ENCODE measurements at regions not wholly inside any gene's neighbourhood (a gene's known extent, or its start where the extent isn't known, plus 50 kb on each side); places are given as distances from the start of the nearest gene placed in this dataset.
A peak's percentile ranks its signal among the peaks of the same experiment; 100 is the strongest.

DNA sequence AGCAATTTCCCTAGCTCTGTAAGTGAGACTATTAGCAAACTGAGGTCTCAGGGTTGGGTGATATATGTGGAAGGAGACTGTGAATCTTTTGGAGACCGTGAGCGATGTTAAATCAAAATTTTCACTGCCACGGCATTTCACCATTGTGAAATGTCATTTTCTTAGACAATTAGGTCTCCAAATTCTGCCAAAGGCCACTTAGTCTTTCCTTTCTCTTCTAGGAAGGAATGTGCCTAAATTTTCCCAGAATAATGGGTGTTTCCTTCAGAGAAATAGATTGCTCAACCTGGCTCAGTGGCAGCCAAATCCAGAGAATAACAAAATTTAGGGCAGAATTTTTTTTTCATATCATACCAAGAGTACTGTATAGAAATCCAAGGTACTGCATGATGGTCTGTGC lies 64.5 kb upstream of the SCEL start:
- DNase-seq (ENCODE audit: low spot score) (no peak), ATAC-seq (no peak)
- H3K4me1 ChIP-seq (ENCODE audit: insufficient read depth) = no peaks in the 10 kb centered on the region
- Mint-ChIP-seq H3K27ac (no peak overlapping the region), H3K4me3 (no peak overlapping the region), H3K36me3 (ENCODE audit: low read depth) (peaks cover 5% of the 10 kb centered on the region; the same call in 2 of the 3 replicates), H3K9me3 (peaks cover 5% of the 10 kb centered on the region; the same call in 2 of the 3 replicates), H3K4me1 (no peaks in the 10 kb centered on the region), H3K27me3 (ENCODE audit: insufficient read depth, low read depth, poor library complexity) (peaks cover 2% of the 10 kb centered on the region)
- no peaks in the 10 kb centered on the region for H3K9me2 ChIP-seq (ENCODE audit: insufficient read depth)
- no peak for TF ChIP-seq POLR2AphosphoS5 (IDR thresholded peaks at IDR 0.05; ENCODE audit: low read depth)
- TF ChIP-seq NANOG (IDR thresholded peaks at IDR 0.05; ENCODE audit: borderline replicate concordance) = no peak
- TF ChIP-seq STAT1 (IDR thresholded peaks at IDR 0.05; ENCODE audit: unreplicated experiment) = no peak
- TF ChIP-seq, protein P1, sequence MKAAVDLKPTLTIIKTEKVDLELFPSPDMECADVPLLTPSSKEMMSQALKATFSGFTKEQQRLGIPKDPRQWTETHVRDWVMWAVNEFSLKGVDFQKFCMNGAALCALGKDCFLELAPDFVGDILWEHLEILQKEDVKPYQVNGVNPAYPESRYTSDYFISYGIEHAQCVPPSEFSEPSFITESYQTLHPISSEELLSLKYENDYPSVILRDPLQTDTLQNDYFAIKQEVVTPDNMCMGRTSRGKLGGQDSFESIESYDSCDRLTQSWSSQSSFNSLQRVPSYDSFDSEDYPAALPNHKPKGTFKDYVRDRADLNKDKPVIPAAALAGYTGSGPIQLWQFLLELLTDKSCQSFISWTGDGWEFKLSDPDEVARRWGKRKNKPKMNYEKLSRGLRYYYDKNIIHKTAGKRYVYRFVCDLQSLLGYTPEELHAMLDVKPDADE (IDR thresholded peaks at IDR 0.05) = no peak
- no peak for TF ChIP-seq JUNB (IDR thresholded peaks at IDR 0.05; ENCODE audit: unreplicated experiment)
- TF ChIP-seq ZNF331 (CRISPR knock-in tag; IDR thresholded peaks at IDR 0.05; ENCODE audit: low read depth) = no peak
- TF ChIP-seq, protein P2, sequence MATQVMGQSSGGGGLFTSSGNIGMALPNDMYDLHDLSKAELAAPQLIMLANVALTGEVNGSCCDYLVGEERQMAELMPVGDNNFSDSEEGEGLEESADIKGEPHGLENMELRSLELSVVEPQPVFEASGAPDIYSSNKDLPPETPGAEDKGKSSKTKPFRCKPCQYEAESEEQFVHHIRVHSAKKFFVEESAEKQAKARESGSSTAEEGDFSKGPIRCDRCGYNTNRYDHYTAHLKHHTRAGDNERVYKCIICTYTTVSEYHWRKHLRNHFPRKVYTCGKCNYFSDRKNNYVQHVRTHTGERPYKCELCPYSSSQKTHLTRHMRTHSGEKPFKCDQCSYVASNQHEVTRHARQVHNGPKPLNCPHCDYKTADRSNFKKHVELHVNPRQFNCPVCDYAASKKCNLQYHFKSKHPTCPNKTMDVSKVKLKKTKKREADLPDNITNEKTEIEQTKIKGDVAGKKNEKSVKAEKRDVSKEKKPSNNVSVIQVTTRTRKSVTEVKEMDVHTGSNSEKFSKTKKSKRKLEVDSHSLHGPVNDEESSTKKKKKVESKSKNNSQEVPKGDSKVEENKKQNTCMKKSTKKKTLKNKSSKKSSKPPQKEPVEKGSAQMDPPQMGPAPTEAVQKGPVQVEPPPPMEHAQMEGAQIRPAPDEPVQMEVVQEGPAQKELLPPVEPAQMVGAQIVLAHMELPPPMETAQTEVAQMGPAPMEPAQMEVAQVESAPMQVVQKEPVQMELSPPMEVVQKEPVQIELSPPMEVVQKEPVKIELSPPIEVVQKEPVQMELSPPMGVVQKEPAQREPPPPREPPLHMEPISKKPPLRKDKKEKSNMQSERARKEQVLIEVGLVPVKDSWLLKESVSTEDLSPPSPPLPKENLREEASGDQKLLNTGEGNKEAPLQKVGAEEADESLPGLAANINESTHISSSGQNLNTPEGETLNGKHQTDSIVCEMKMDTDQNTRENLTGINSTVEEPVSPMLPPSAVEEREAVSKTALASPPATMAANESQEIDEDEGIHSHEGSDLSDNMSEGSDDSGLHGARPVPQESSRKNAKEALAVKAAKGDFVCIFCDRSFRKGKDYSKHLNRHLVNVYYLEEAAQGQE (IDR thresholded peaks at IDR 0.05; ENCODE audit: unreplicated experiment) = no peak
- TF ChIP-seq ZNF114 (CRISPR knock-in tag; IDR thresholded peaks at IDR 0.05) = no peak
- TF ChIP-seq, protein P3, sequence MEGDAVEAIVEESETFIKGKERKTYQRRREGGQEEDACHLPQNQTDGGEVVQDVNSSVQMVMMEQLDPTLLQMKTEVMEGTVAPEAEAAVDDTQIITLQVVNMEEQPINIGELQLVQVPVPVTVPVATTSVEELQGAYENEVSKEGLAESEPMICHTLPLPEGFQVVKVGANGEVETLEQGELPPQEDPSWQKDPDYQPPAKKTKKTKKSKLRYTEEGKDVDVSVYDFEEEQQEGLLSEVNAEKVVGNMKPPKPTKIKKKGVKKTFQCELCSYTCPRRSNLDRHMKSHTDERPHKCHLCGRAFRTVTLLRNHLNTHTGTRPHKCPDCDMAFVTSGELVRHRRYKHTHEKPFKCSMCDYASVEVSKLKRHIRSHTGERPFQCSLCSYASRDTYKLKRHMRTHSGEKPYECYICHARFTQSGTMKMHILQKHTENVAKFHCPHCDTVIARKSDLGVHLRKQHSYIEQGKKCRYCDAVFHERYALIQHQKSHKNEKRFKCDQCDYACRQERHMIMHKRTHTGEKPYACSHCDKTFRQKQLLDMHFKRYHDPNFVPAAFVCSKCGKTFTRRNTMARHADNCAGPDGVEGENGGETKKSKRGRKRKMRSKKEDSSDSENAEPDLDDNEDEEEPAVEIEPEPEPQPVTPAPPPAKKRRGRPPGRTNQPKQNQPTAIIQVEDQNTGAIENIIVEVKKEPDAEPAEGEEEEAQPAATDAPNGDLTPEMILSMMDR (conservative IDR thresholded peaks at IDR 0.05; ENCODE audit: low read depth in 2 of 2) = no peak
- no peak for TF ChIP-seq EZH2phosphoT487 (IDR thresholded peaks at IDR 0.05; ENCODE audit: unreplicated experiment)
- no peak for TF ChIP-seq CREB1 (CRISPR knock-in tag; IDR thresholded peaks at IDR 0.05; ENCODE audit: low read depth)
- TF ChIP-seq, protein P4, sequence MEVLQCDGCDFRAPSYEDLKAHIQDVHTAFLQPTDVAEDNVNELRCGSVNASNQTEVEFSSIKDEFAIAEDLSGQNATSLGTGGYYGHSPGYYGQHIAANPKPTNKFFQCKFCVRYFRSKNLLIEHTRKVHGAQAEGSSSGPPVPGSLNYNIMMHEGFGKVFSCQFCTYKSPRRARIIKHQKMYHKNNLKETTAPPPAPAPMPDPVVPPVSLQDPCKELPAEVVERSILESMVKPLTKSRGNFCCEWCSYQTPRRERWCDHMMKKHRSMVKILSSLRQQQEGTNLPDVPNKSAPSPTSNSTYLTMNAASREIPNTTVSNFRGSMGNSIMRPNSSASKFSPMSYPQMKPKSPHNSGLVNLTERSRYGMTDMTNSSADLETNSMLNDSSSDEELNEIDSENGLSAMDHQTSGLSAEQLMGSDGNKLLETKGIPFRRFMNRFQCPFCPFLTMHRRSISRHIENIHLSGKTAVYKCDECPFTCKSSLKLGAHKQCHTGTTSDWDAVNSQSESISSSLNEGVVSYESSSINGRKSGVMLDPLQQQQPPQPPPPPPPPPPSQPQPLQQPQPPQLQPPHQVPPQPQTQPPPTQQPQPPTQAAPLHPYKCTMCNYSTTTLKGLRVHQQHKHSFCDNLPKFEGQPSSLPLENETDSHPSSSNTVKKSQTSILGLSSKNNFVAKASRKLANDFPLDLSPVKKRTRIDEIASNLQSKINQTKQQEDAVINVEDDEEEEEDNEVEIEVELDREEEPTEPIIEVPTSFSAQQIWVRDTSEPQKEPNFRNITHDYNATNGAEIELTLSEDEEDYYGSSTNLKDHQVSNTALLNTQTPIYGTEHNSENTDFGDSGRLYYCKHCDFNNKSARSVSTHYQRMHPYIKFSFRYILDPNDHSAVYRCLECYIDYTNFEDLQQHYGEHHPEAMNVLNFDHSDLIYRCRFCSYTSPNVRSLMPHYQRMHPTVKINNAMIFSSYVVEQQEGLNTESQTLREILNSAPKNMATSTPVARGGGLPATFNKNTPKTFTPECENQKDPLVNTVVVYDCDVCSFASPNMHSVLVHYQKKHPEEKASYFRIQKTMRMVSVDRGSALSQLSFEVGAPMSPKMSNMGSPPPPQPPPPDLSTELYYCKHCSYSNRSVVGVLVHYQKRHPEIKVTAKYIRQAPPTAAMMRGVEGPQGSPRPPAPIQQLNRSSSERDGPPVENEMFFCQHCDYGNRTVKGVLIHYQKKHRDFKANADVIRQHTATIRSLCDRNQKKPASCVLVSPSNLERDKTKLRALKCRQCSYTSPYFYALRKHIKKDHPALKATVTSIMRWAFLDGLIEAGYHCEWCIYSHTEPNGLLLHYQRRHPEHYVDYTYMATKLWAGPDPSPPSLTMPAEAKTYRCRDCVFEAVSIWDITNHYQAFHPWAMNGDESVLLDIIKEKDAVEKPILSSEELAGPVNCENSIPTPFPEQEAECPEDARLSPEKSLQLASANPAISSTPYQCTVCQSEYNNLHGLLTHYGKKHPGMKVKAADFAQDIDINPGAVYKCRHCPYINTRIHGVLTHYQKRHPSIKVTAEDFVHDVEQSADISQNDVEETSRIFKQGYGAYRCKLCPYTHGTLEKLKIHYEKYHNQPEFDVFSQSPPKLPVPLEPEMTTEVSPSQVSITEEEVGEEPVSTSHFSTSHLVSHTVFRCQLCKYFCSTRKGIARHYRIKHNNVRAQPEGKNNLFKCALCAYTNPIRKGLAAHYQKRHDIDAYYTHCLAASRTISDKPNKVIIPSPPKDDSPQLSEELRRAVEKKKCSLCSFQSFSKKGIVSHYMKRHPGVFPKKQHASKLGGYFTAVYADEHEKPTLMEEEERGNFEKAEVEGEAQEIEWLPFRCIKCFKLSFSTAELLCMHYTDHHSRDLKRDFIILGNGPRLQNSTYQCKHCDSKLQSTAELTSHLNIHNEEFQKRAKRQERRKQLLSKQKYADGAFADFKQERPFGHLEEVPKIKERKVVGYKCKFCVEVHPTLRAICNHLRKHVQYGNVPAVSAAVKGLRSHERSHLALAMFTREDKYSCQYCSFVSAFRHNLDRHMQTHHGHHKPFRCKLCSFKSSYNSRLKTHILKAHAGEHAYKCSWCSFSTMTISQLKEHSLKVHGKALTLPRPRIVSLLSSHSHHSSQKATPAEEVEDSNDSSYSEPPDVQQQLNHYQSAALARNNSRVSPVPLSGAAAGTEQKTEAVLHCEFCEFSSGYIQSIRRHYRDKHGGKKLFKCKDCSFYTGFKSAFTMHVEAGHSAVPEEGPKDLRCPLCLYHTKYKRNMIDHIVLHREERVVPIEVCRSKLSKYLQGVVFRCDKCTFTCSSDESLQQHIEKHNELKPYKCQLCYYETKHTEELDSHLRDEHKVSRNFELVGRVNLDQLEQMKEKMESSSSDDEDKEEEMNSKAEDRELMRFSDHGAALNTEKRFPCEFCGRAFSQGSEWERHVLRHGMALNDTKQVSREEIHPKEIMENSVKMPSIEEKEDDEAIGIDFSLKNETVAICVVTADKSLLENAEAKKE (CRISPR knock-in tag; IDR thresholded peaks at IDR 0.05) = no peak
- TF ChIP-seq EZH2 (IDR thresholded peaks at IDR 0.05; ENCODE audit: low read depth, unreplicated experiment) = no peak
- 0 out of 2 replicates have a peak overlapping the region, but pooled peaks have one; percentile 23 for H2AFZ ChIP-seq
- no peaks in the 10 kb centered on the region for H3F3A ChIP-seq (replicated peaks; ENCODE audit: low read depth)
- H4K20me1 ChIP-seq (replicated peaks; ENCODE audit: insufficient read depth) = no peaks in the 10 kb centered on the region
- H3K79me2 ChIP-seq (replicated peaks; ENCODE audit: insufficient read depth) = no peaks in the 10 kb centered on the region
- no peak overlapping the region for H3K27ac ChIP-seq (ENCODE audit: low read depth)
- H3K27me3 ChIP-seq (ENCODE audit: insufficient read depth) = no peaks in the 10 kb centered on the region
- no peak overlapping the region for H3K4me2 ChIP-seq
- no peaks in the 10 kb centered on the region for H3K36me3 ChIP-seq (ENCODE audit: insufficient read depth)
- H3K4me3 ChIP-seq = no peak overlapping the region
